Kidney (tissue), 13 donors: ENCODE measurements at regions not wholly inside any gene's neighbourhood (a gene's known extent, or its start where the extent isn't known, plus 50 kb on each side); places are given as distances from the start of the nearest gene placed in this dataset.
A peak's percentile ranks its signal among the peaks of the same experiment; 100 is the strongest.

Source experiments
- DNase-seq, 5 donors: peaks; one replicate each; pipeline ENCODE4 v3.0.0-alpha.2; 2013 to 2020
- FAIRE-seq: peaks from 2 replicates; lab custom pipeline; 2012; peaks lifted over from hg19 to GRCh38; lab: Jason Lieb, UNC
- H3K27ac ChIP-seq, 2 donors: one replicate each; pipeline ENCODE4 v1.7.0; 2013; ENCODE audit warnings: low read depth in 2 of 2, low read length in 2 of 2, inconsistent platforms in 1 of 2
- H3K27me3 ChIP-seq: one replicate; pipeline ENCODE4 v1.7.1; 2013; ENCODE audit warnings: low read length, inconsistent platforms; ENCODE audit not compliant: control insufficient read depth, insufficient read depth
- H3K36me3 ChIP-seq, 3 donors: one replicate each; pipeline versions ENCODE4 v1.7.0 to v1.7.1; 2013; ENCODE audit warnings: low read length in 3 of 3, control low read depth in 1 of 3, inconsistent platforms in 1 of 3; ENCODE audit not compliant: insufficient read depth in 3 of 3, control insufficient read depth in 2 of 3
- H3K4me1 ChIP-seq, 3 donors: one replicate each; pipeline versions ENCODE4 v1.7.0 to v1.7.1; 2013; ENCODE audit warnings: low read length in 3 of 3, inconsistent platforms in 1 of 3, low read depth in 1 of 3; ENCODE audit not compliant: control insufficient read depth in 2 of 3, insufficient read depth in 2 of 3
- H3K4me3 ChIP-seq, 3 donors: one replicate each; pipeline versions ENCODE4 v1.7.0 to v1.8.1; 2013; ENCODE audit warnings: low read length in 3 of 3, control low read depth in 1 of 3, inconsistent platforms in 1 of 3
- H3K9ac ChIP-seq, 3 donors: one replicate each; pipeline versions ENCODE4 v1.7.0 to v1.7.1; 2013; ENCODE audit warnings: low read length in 3 of 3, control low read depth in 1 of 3, inconsistent platforms in 1 of 3
- H3K9me3 ChIP-seq, 3 donors: one replicate each; pipeline versions ENCODE4 v1.7.0 to v1.7.1; 2013; ENCODE audit warnings: low read length in 3 of 3, control low read depth in 1 of 3, inconsistent platforms in 1 of 3; ENCODE audit not compliant: control insufficient read depth in 2 of 3, insufficient read depth in 1 of 3
- CTCF ChIP-seq: IDR thresholded peaks from 3 replicates; pipeline ENCODE4 v1.5.1; 2012; ENCODE audit warnings: mild to moderate bottlenecking, moderate library complexity, borderline replicate concordance; ENCODE audit not compliant: insufficient read depth; ENCODE audit errors: extremely low read depth
- intact Hi-C: fragments of 100-400 bp; cut with DNase I; formaldehyde crosslinking; loops from one replicate; pipeline ENCODE4 v1.11.1; 2022
- donor health status: control.
- donor health status: control.
- donor health status: control.
- donor health status: control.
- donor health status: control.
- donor health status: DM: yes; HTN: yes; CAD: no.
- donor health status: Normal renal cell carcinoma (clear cell type).

DNA sequence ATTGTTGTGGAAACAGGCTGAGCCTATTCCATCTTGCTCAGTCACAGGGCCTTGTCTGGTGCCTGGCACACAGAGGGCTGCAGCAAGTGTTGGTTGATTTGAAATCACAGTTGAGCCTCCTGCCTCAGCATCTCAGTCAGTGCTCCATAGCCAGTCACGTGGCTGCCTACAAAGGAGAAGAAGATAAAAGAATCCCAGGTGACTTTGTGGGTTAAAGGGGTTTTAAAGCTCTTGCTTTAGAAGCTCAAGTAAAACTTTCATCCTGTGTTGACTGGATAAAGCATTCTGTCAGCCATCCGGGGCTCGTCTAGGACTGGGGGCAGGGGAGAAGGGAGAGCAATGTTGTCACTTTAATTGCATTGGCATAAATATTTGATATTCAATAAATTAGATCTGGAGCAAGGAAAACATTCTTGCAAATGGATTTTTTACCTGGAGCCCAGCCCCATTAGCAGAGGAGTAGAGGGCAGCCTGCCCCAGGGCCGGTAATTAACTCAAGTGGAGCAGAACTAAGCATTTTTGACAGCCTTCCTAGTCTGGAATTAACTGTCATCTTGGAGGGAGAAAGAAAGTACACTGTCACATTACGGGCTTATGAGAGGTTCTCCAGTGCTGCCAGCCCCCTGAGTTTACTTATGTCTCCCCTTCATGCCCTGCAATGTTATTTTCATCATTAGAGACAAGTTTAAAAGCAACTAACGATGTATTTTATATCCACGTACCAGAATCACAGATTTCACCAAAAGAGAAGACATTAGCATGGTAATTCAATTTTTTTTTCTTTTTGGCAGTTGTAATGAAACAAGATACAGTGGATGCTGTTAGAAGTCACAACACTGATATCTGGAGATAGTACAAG, 71.7 kb upstream of the GTSF1L start:
- Histone ChIP-seq H3K4me3 (no peak overlapping the region), H3K27me3 (no peaks in the 10 kb centered on the region), H3K9me3 (peaks cover 0 to 7% (median 0%) of the 10 kb centered on the region in 3 donors), H3K36me3 (no peaks in the 10 kb centered on the region), H3K4me1 (no peaks in the 10 kb centered on the region), H3K9ac (no peak overlapping the region), H3K27ac (no peak overlapping the region)
- FAIRE-seq (no peak), DNase-seq (peak in 3 of 5 donors; percentile 33 to 48 (median 40))
- no peak for TF ChIP-seq CTCF
- intact Hi-C loops, result no loop called here

DNA sequence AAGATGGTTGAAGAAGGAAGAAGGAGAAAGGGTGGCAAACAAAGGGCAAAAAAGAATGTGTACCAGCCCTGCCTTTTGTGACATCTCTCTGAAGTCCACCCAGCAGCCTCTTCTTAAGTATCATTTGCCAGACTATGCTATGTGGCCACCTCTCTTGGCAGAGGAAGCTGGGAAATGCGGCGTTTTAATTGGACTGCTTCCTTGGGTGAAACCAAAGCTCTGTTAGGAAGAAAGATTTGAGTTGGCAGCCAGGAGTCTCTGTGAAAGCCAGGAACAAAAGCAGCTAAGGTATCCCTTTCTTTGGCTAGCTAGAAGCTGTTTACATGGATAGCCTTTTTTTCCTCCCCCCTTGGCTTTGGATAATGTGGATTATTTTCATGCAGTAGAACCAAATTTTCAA, 67.5 kb upstream of the GTSF1L start:
- no peak overlapping the region for H3K9ac ChIP-seq
- no peaks in the 10 kb centered on the region for H3K4me1 ChIP-seq
- no peaks in the 10 kb centered on the region for H3K36me3 ChIP-seq
- FAIRE-seq, result no peak
- no peak for TF ChIP-seq CTCF
- intact Hi-C loops, result no loop called here
- no peaks in the 10 kb centered on the region for H3K27me3 ChIP-seq
- no peak for DNase-seq
- no peak overlapping the region for H3K27ac ChIP-seq
- H3K4me3 ChIP-seq, result no peak overlapping the region
- peaks cover 0 to 4% (median 0%) of the 10 kb centered on the region in 3 donors for H3K9me3 ChIP-seq

GRCh38 chr20:43789593-43789992, 62.8 kb upstream of the GTSF1L start:
- intact Hi-C loops, result no loop called here
- Histone ChIP-seq H3K4me1 (no peaks in the 10 kb centered on the region), H3K36me3 (no peaks in the 10 kb centered on the region), H3K27me3 (no peaks in the 10 kb centered on the region), H3K4me3 (no peak overlapping the region), H3K27ac (no peak overlapping the region), H3K9me3 (peaks cover 0 to 4% (median 0%) of the 10 kb centered on the region in 3 donors), H3K9ac (no peak overlapping the region)
- FAIRE-seq, result no peak
- DNase-seq, result no peak
- no peak for TF ChIP-seq CTCF
